ENCODE measurements at regions not wholly inside any gene's neighbourhood (a gene's known extent, or its start where the extent isn't known, plus 50 kb on each side); places are given as distances from the start of the nearest gene placed in this dataset.

- Histone ChIP-seq H3K27ac (no peak overlapping the region), H3K27me3 (replicated peaks) (peaks cover 20% of the 10 kb centered on the region; the same call in 1 of the 2 replicates), H3K4me3 (no peak overlapping the region), H3K4me1 (replicated peaks) (no peaks in the 10 kb centered on the region), H3K36me3 (no peaks in the 10 kb centered on the region), H3K9me3 (replicated peaks) (no peaks in the 10 kb centered on the region)
- DNase-seq (ENCODE audit: low read depth in 1 of 2, low spot score in 2 of 2): no peak
Observed at GRCh38 chr11:44397586-44398178, 87.7 kb upstream of the ALX4 start.

DNA sequence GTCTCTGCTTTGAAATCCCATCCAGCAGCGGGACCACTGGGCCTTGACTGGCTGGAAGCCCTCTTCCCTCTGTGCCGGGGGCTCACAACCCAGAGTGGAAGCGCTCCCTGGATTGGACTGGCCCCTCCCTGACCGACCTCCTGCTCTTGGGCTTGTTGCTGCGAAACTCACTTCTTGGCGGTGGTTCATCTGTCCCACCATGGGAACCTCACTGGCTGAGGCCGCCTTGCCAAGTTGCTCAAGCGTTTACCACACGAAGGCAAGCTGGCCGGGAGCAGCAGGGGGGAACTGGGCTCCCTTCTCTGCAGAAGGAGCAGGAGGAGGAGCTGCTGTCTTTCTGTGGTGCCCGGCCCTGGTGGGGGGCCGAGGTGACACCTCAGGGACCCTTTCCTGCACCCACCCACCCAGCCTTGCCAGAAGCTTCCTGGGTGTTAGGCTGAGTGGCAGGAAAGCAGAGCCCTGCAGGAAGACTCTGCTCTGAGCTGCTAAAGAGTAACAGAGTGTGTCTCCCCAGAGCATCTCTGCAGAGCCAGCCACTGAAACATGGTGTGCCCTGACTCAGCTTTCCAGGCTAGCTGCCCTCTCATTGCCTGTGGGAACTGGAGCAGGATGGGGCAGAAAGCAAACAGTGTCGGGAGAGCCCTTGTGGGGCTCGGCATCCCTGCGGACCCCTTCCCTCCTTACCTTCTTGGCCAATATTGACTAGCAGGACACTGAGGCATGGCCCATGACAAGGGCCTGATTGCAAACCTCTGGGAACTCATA is 88.5 kb upstream of the ALX4 start:
- Histone ChIP-seq H3K4me1 (replicated peaks) (no peaks in the 10 kb centered on the region), H3K27me3 (replicated peaks) (peaks cover 20% of the 10 kb centered on the region), H3K36me3 (no peaks in the 10 kb centered on the region), H3K4me3 (no peak overlapping the region), H3K27ac (no peak overlapping the region), H3K9me3 (replicated peaks) (no peaks in the 10 kb centered on the region)
- DNase-seq (ENCODE audit: low read depth in 1 of 2, low spot score in 2 of 2): no peak

GRCh38 chr11:44399968-44400367 is 90.0 kb upstream of the ALX4 start:
- Histone ChIP-seq H3K4me1 (replicated peaks) (no peaks in the 10 kb centered on the region), H3K4me3 (no peak overlapping the region), H3K27ac (no peak overlapping the region), H3K27me3 (replicated peaks) (peaks cover 17% of the 10 kb centered on the region), H3K36me3 (no peaks in the 10 kb centered on the region), H3K9me3 (replicated peaks) (no peaks in the 10 kb centered on the region)
- no peak for DNase-seq (ENCODE audit: low read depth in 1 of 2, low spot score in 2 of 2)

GRCh38 chr11:44400431-44400830 is 90.5 kb upstream of the ALX4 start:
- no peak for DNase-seq (ENCODE audit: low read depth in 1 of 2, low spot score in 2 of 2)
- Histone ChIP-seq H3K9me3 (replicated peaks) (no peaks in the 10 kb centered on the region), H3K27ac (no peak overlapping the region), H3K27me3 (replicated peaks) (peaks cover 17% of the 10 kb centered on the region), H3K4me3 (no peak overlapping the region), H3K4me1 (replicated peaks) (no peaks in the 10 kb centered on the region), H3K36me3 (no peaks in the 10 kb centered on the region)

DNA sequence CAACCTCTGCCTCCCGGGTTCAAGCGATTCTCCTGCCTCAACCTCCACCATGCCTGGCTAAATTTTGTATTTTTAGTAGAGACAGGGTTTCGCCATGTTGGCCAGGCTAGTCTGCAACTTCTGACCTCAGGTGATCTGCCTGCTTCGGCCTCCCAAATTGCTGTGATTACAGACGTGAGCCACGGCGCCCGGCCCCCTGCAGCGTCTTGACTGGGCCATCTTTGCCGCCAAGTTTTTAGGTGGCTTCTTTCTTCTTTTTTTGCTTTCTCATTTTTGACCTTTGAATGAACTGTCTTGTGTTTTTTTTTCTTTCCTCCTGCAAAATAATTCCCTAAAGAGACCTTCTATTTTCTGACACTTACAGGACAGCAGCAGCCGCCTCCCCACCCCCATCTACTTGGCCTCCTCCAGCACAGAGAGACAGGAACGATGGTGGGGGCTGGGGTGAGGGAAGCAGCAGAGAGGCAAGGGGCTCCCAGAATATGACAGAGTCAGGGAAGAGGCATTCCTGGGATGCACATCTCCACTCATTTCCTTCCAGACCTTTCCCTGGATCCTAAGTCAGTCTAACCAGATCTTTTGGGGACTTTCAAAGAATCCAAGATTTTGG is 92.6 kb upstream of the ALX4 start:
- H3K27me3 ChIP-seq (replicated peaks): peaks cover 12% of the 10 kb centered on the region
- no peak overlapping the region for H3K27ac ChIP-seq
- no peak for DNase-seq (ENCODE audit: low read depth in 1 of 2, low spot score in 2 of 2)
- no peak overlapping the region for H3K4me3 ChIP-seq
- H3K36me3 ChIP-seq: no peaks in the 10 kb centered on the region
- no peaks in the 10 kb centered on the region for H3K4me1 ChIP-seq (replicated peaks)
- H3K9me3 ChIP-seq (replicated peaks): no peaks in the 10 kb centered on the region

DNA sequence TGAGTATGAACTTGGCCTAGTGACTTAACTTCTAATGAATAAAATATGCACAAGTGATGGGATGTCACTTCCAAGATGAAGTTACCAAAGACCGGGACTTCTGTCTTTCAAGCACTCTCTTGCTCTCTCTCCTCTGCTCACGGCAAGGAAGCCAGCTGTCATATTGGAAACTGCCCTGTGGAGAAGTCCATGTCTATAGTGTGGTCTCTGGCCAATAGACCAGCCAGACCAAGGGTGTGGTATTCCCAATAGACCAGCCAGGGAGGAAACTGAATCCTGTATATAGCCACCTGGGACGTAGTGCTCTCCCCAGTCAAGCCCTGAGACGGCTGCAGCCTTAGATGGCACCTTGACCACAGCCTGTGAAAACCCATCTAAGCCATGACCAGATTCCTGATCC is 93.2 kb upstream of the ALX4 start:
- no peak overlapping the region for H3K27ac ChIP-seq
- H3K27me3 ChIP-seq (replicated peaks): peaks cover 10% of the 10 kb centered on the region
- no peak overlapping the region for H3K4me3 ChIP-seq
- no peaks in the 10 kb centered on the region for H3K9me3 ChIP-seq (replicated peaks)
- no peak for DNase-seq (ENCODE audit: low read depth in 1 of 2, low spot score in 2 of 2)
- no peaks in the 10 kb centered on the region for H3K36me3 ChIP-seq
- no peaks in the 10 kb centered on the region for H3K4me1 ChIP-seq (replicated peaks)

GRCh38 chr11:44403587-44404273 is 93.8 kb upstream of the ALX4 start:
- Histone ChIP-seq H3K36me3 (no peaks in the 10 kb centered on the region), H3K27me3 (replicated peaks) (peaks cover 6% of the 10 kb centered on the region), H3K4me1 (replicated peaks) (no peaks in the 10 kb centered on the region), H3K4me3 (no peak overlapping the region), H3K27ac (no peak overlapping the region), H3K9me3 (replicated peaks) (no peaks in the 10 kb centered on the region)
- DNase-seq (ENCODE audit: low read depth in 1 of 2, low spot score in 2 of 2): no peak

DNA sequence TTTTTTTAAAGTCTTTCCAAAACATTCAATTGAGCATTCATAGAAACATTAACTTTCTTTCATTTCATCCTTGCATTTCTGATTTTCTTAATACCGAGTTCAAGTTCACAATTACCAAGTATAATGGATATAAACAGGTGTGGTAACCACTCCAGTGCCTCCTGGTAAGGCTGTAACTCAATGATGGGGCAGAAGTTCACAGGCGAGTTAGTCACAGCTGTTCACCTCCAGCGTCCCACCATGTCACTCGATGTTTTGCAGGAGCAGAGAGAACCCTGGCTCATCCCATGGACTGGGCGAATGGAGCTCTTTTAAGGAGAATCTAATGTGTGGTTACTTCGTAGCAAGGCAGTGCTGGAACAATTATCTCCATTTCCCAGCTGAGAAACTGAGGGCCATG is 94.4 kb upstream of the ALX4 start:
- Histone ChIP-seq H3K4me3 (no peak overlapping the region), H3K36me3 (no peaks in the 10 kb centered on the region), H3K27me3 (replicated peaks) (peaks cover 3% of the 10 kb centered on the region), H3K9me3 (replicated peaks) (no peaks in the 10 kb centered on the region), H3K27ac (no peak overlapping the region), H3K4me1 (replicated peaks) (no peaks in the 10 kb centered on the region)
- DNase-seq (ENCODE audit: low read depth in 1 of 2, low spot score in 2 of 2): no peak

GRCh38 chr11:44404736-44405395 is 94.9 kb upstream of the ALX4 start:
- DNase-seq (ENCODE audit: low read depth in 1 of 2, low spot score in 2 of 2): no peak
- Histone ChIP-seq H3K27me3 (replicated peaks) (peaks cover 3% of the 10 kb centered on the region), H3K4me1 (replicated peaks) (no peaks in the 10 kb centered on the region), H3K9me3 (replicated peaks) (no peaks in the 10 kb centered on the region), H3K27ac (no peak overlapping the region), H3K4me3 (no peak overlapping the region), H3K36me3 (no peaks in the 10 kb centered on the region)

- no peaks in the 10 kb centered on the region for H3K36me3 ChIP-seq
- H3K27ac ChIP-seq: no peak overlapping the region
- DNase-seq (ENCODE audit: low read depth in 1 of 2, low spot score in 2 of 2): no peak
- no peaks in the 10 kb centered on the region for H3K9me3 ChIP-seq (replicated peaks)
- H3K27me3 ChIP-seq (replicated peaks): peaks cover 3% of the 10 kb centered on the region
- H3K4me3 ChIP-seq: no peak overlapping the region
- no peaks in the 10 kb centered on the region for H3K4me1 ChIP-seq (replicated peaks)
Observed at GRCh38 chr11:44407211-44407996, 97.5 kb upstream of the ALX4 start.

DNA sequence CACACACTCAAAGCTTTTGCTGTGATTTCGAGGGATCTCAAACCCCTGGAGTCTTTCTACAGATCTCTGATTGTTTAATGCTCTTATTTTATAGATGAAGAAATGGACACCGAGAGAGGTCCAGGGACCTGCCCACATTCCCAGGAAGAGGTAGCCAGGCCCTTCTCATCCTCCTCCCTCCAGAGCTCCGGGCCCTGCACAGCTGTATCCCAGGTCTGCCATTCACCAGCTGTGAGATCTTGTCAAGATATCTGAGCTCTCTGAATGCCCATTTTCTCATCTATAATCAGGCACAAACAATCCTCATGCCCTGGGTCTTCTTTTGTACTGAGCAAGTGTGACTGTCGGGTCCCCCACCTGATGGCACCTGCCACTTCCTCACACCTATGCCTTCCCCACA is 98.2 kb upstream of the ALX4 start:
- no peak overlapping the region for H3K4me3 ChIP-seq
- DNase-seq (ENCODE audit: low read depth in 1 of 2, low spot score in 2 of 2): no peak
- no peak overlapping the region for H3K27ac ChIP-seq
- H3K27me3 ChIP-seq (replicated peaks): peaks cover 3% of the 10 kb centered on the region
- no peaks in the 10 kb centered on the region for H3K36me3 ChIP-seq
- no peaks in the 10 kb centered on the region for H3K9me3 ChIP-seq (replicated peaks)
- no peaks in the 10 kb centered on the region for H3K4me1 ChIP-seq (replicated peaks)

GRCh38 chr11:44408711-44409470 is 99.0 kb upstream of the ALX4 start:
- Histone ChIP-seq H3K9me3 (replicated peaks) (no peaks in the 10 kb centered on the region), H3K36me3 (no peaks in the 10 kb centered on the region), H3K27ac (no peak overlapping the region), H3K4me1 (replicated peaks) (no peaks in the 10 kb centered on the region), H3K27me3 (replicated peaks) (peaks cover 3% of the 10 kb centered on the region), H3K4me3 (no peak overlapping the region)
- no peak for DNase-seq (ENCODE audit: low read depth in 1 of 2, low spot score in 2 of 2)

Data from SJSA1 (cell line).